Trophoblast cell (in vitro differentiated cells and primary cell): ENCODE measurements at regions not wholly inside any gene's neighbourhood (a gene's known extent, or its start where the extent isn't known, plus 50 kb on each side); places are given as distances from the start of the nearest gene placed in this dataset.
"Not testable (repeated sequence)": the region's sequence is repeated elsewhere in the genome, so short reads cannot be mapped to it uniquely, and the experiment has no call there.

Source experiments
- DNase-seq, 2 donors: peaks; one replicate each; pipeline ENCODE4 v3.0.0-alpha.2; 2016
- H2AFZ ChIP-seq: 2 replicates; pipeline ENCODE4 v1.6.1; 2013; ENCODE audit warnings: low read length, moderate library complexity, mild to moderate bottlenecking; ENCODE audit not compliant: insufficient read depth, poor library complexity
- H2AK5ac ChIP-seq: 2 replicates; pipeline ENCODE4 v1.6.1; 2013; ENCODE audit warnings: mild to moderate bottlenecking, low read length
- H2BK120ac ChIP-seq: 2 replicates; pipeline ENCODE4 v1.6.1; 2013; ENCODE audit warnings: low read length, mild to moderate bottlenecking, moderate library complexity; ENCODE audit not compliant: insufficient read depth, poor library complexity
- H2BK12ac ChIP-seq: 2 replicates; pipeline ENCODE4 v1.6.1; 2013; ENCODE audit warnings: mild to moderate bottlenecking, low read length, moderate library complexity
- H2BK5ac ChIP-seq: 2 replicates; pipeline ENCODE4 v1.6.1; 2013; ENCODE audit warnings: low read length, low read depth, moderate library complexity, mild to moderate bottlenecking; ENCODE audit not compliant: poor library complexity
- H3K14ac ChIP-seq: 2 replicates; pipeline ENCODE4 v1.6.1; 2013; ENCODE audit warnings: mild to moderate bottlenecking, low read length
- H3K18ac ChIP-seq: 2 replicates; pipeline ENCODE4 v1.6.1; 2013; ENCODE audit warnings: mild to moderate bottlenecking, low read length
- H3K23ac ChIP-seq: 2 replicates; pipeline ENCODE4 v1.6.1; 2013; ENCODE audit warnings: low read length
- H3K27ac ChIP-seq: 2 replicates; pipeline ENCODE4 v1.5.1; 2013; ENCODE audit warnings: low read depth, mild to moderate bottlenecking, inconsistent platforms, low read length, moderate library complexity
- H3K27me3 ChIP-seq: 2 replicates; pipeline ENCODE4 v1.6.1; 2013; ENCODE audit warnings: inconsistent platforms, mild to moderate bottlenecking, low read length, moderate library complexity; ENCODE audit not compliant: insufficient read depth
- H3K36me3 ChIP-seq, 2 experiments: 1 replicate in 1 of 2; 2 replicates in 1 of 2; pipeline ENCODE4 v1.6.1; 2013; ENCODE audit warnings: low read length in 2 of 2, mild to moderate bottlenecking in 2 of 2, moderate library complexity in 1 of 2; ENCODE audit not compliant: insufficient read depth in 2 of 2, control insufficient read depth in 1 of 2
- H3K4ac ChIP-seq: 2 replicates; pipeline ENCODE4 v1.6.1; 2013; ENCODE audit warnings: low read depth, mild to moderate bottlenecking, low read length, moderate library complexity
- H3K4me1 ChIP-seq, 2 experiments: 1 replicate in 1 of 2; 2 replicates in 1 of 2; pipeline ENCODE4 v1.6.1; 2013; ENCODE audit warnings: low read length in 2 of 2, mild to moderate bottlenecking in 2 of 2, moderate library complexity in 1 of 2; ENCODE audit not compliant: insufficient read depth in 2 of 2, control insufficient read depth in 1 of 2
- H3K4me2 ChIP-seq: 2 replicates; pipeline ENCODE4 v1.6.1; 2013; ENCODE audit warnings: inconsistent platforms, mild to moderate bottlenecking, low read length, moderate library complexity
- H3K4me3 ChIP-seq: 2 replicates; pipeline ENCODE4 v1.5.1; 2013; ENCODE audit warnings: mild to moderate bottlenecking, low read depth, low read length, inconsistent platforms
- H3K79me1 ChIP-seq: one replicate; pipeline ENCODE4 v1.6.1; 2013; ENCODE audit warnings: low read length
- H3K79me2 ChIP-seq: 2 replicates; pipeline ENCODE4 v1.6.1; 2013; ENCODE audit warnings: low read length, mild to moderate bottlenecking; ENCODE audit not compliant: control insufficient read depth, insufficient read depth, poor library complexity
- H3K9ac ChIP-seq: 2 replicates; pipeline ENCODE4 v1.6.1; 2013; ENCODE audit warnings: mild to moderate bottlenecking, low read length
- H3K9me3 ChIP-seq: 2 replicates; pipeline ENCODE4 v1.6.1; 2013; ENCODE audit warnings: low read depth, mild to moderate bottlenecking, control low read depth, inconsistent platforms, low read length; ENCODE audit not compliant: insufficient read depth
- H4K12ac ChIP-seq: 2 replicates; pipeline ENCODE4 v1.6.1; 2013; ENCODE audit warnings: low read depth, mild to moderate bottlenecking, low read length, moderate library complexity
- H4K8ac ChIP-seq: 2 replicates; pipeline ENCODE4 v1.6.1; 2013; ENCODE audit warnings: low read depth, mild to moderate bottlenecking, low read length, moderate library complexity
- H4K91ac ChIP-seq: one replicate; pipeline ENCODE4 v1.6.1; 2013; ENCODE audit warnings: low read depth, mild to moderate bottlenecking, low read length, moderate library complexity
- WGBS: extraction: QIAGEN DNeasy Blood & Tissue Kit; methylation state at CpG from one replicate; pipeline ENCODE4 v1.1.7; 2013; ENCODE audit warnings: missing lambda C conversion rate; ENCODE audit not compliant: insufficient read length, insufficient coverage; ENCODE audit errors: extremely low coverage; 5-methylcytosine and 5-hydroxymethylcytosine counted together

- Histone ChIP-seq H3K14ac (no peak overlapping the region), H3K27me3 (no peaks in the 10 kb centered on the region), H4K12ac (no peak overlapping the region), H3K23ac (no peak overlapping the region), H3K9ac (no peak overlapping the region), H3K79me2 (no peaks in the 10 kb centered on the region), H3K4me1 (no peaks in the 10 kb centered on the region), H2BK120ac (no peak overlapping the region), H3K4ac (no peak overlapping the region), H3K4me3 (no peak overlapping the region), H3K36me3 (no peaks in the 10 kb centered on the region), H4K8ac (no peak overlapping the region), H3K9me3 (no peaks in the 10 kb centered on the region), H2AFZ (no peak overlapping the region), H2BK5ac (no peak overlapping the region), H4K91ac (no peak overlapping the region), H3K4me2 (no peak overlapping the region), H3K27ac (no peak overlapping the region), H3K79me1 (no peaks in the 10 kb centered on the region), H2BK12ac (no peak overlapping the region), H2AK5ac (no peak overlapping the region), H3K18ac (no peak overlapping the region)
- no CpG with 5 or more reads among the region's 8 CpGs for WGBS
- no peak for DNase-seq
Observed at GRCh38 chr7:34357946-34358345, 300.1 kb upstream of the NPSR1 start.

DNA sequence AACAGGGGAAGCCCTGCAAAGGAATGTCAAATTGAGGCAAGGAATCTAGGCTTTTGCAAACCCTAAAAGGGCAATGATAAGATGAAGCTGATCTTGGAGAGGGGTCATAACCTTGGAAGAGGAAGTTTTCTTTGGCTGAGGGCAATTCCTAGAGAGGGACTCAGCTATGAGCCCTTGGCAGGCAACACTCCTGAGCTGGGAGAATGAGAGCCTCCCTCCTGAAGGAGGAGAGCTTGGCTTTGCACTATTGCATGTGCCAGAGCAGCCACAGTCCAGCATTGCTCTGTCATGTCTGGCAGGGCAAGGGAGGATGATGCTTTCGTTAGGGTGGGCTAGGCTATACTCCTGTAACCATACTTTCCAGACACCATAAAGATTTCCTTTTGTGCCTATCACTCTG lies 299.4 kb upstream of the NPSR1 start:
- not testable (repeated sequence) for H3K14ac ChIP-seq, H4K12ac ChIP-seq, DNase-seq, H3K27ac ChIP-seq, H2BK12ac ChIP-seq, H2AFZ ChIP-seq, H4K91ac ChIP-seq, H3K4me2 ChIP-seq, H3K23ac ChIP-seq, H3K79me2 ChIP-seq, H3K79me1 ChIP-seq, H3K36me3 ChIP-seq, H3K18ac ChIP-seq, H3K27me3 ChIP-seq, H3K9ac ChIP-seq, H2BK120ac ChIP-seq, H3K4me1 ChIP-seq, H2BK5ac ChIP-seq, H3K4me3 ChIP-seq, H4K8ac ChIP-seq, H2AK5ac ChIP-seq, H3K4ac ChIP-seq, H3K9me3 ChIP-seq
- WGBS = no CpG with 5 or more reads among the region's 1 CpG

DNA sequence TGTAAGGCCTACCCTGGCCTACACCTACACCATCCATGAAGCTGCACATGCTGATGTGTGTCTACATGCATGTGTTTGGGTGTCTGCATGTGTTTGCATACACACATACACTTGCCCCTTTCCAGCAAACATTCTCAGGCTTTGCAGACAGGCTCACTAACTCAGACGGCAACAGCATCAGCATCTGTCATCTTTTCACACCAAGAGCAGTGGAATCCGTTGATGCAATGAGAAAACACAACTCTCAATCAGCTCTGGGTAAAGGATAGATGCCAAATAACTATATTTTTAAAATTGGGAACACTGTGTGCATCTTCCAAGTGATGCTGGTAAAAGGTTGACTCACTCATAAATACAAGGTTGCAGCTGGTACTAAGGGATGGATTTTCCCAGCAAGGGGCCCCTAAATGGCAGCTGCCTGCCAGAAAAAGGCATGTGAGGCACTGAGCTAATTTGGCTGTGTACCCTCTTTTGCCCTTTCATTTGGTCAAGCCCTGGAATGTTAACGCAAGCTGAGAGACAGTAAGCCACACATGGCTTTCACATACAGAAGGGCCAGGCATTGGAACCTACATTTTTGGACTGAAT lies 296.3 kb upstream of the NPSR1 start:
- Histone ChIP-seq H3K4me3 (no peak overlapping the region), H3K18ac (no peak overlapping the region), H2BK5ac (no peak overlapping the region), H2BK120ac (no peak overlapping the region), H2AK5ac (no peak overlapping the region), H3K4ac (no peak overlapping the region), H3K23ac (no peak overlapping the region), H3K14ac (no peak overlapping the region), H3K27ac (no peak overlapping the region), H3K27me3 (no peaks in the 10 kb centered on the region), H3K79me1 (no peaks in the 10 kb centered on the region), H4K91ac (no peak overlapping the region), H3K4me2 (no peak overlapping the region), H3K36me3 (no peaks in the 10 kb centered on the region), H4K8ac (no peak overlapping the region), H2BK12ac (no peak overlapping the region), H3K4me1 (no peaks in the 10 kb centered on the region), H4K12ac (no peak overlapping the region), H3K79me2 (no peaks in the 10 kb centered on the region), H2AFZ (no peak overlapping the region), H3K9ac (no peak overlapping the region), H3K9me3 (no peaks in the 10 kb centered on the region)
- DNase-seq = no peak
- no CpG with 5 or more reads among the region's 3 CpGs for WGBS

GRCh38 chr7:34362621-34363020 lies 295.4 kb upstream of the NPSR1 start:
- no peaks in the 10 kb centered on the region for H3K27me3 ChIP-seq
- no peak overlapping the region for H3K27ac ChIP-seq
- H2AK5ac ChIP-seq = no peak overlapping the region
- H3K4me2 ChIP-seq = no peak overlapping the region
- H2BK120ac ChIP-seq = no peak overlapping the region
- no peak overlapping the region for H3K18ac ChIP-seq
- no peak overlapping the region for H3K4me3 ChIP-seq
- no peaks in the 10 kb centered on the region for H3K79me1 ChIP-seq
- no peak overlapping the region for H3K23ac ChIP-seq
- H2BK12ac ChIP-seq = no peak overlapping the region
- no CpG with 5 or more reads among the region's 2 CpGs for WGBS
- H3K9me3 ChIP-seq = no peaks in the 10 kb centered on the region
- H3K36me3 ChIP-seq = no peaks in the 10 kb centered on the region
- no peak overlapping the region for H3K14ac ChIP-seq
- H4K12ac ChIP-seq = no peak overlapping the region
- no peak for DNase-seq
- H3K4me1 ChIP-seq = no peaks in the 10 kb centered on the region
- H3K9ac ChIP-seq = no peak overlapping the region
- no peaks in the 10 kb centered on the region for H3K79me2 ChIP-seq
- no peak overlapping the region for H2AFZ ChIP-seq
- no peak overlapping the region for H4K8ac ChIP-seq
- H3K4ac ChIP-seq = no peak overlapping the region
- H2BK5ac ChIP-seq = no peak overlapping the region
- no peak overlapping the region for H4K91ac ChIP-seq
